Suprapubic skin (tissue), 4 donors: ENCODE measurements at regions not wholly inside any gene's neighbourhood (a gene's known extent, or its start where the extent isn't known, plus 50 kb on each side); places are given as distances from the start of the nearest gene placed in this dataset.

ENCODE experiments used
- DNase-seq, 2 donors: peaks; one replicate each; pipeline ENCODE4 v3.0.0-alpha.2; 2019; ENCODE audit warnings: low spot score in 2 of 2
- H3K27ac ChIP-seq: fragments of 200-600 bp; sonication (generic); one replicate; pipeline ENCODE4 v1.5.1; 2019
- H3K27me3 ChIP-seq: fragments of 200-600 bp; sonication (generic); one replicate; pipeline ENCODE4 v1.5.1; 2019
- H3K36me3 ChIP-seq: fragments of 200-600 bp; sonication (generic); one replicate; pipeline ENCODE4 v1.5.1; 2019
- H3K4me1 ChIP-seq: fragments of 200-600 bp; sonication (generic); one replicate; pipeline ENCODE4 v1.5.1; 2019
- H3K4me3 ChIP-seq: fragments of 200-600 bp; sonication (generic); one replicate; pipeline ENCODE4 v1.5.1; 2019; ENCODE audit warnings: mild to moderate bottlenecking
- H3K9me3 ChIP-seq: fragments of 200-600 bp; sonication (generic); one replicate; pipeline ENCODE4 v1.5.1; 2019
- CTCF ChIP-seq, 2 donors: fragments of 200-600 bp in 1 of 2; fragments of 450-650 bp in 1 of 2; sonication (generic) in 1 of 2; IDR thresholded peaks; one replicate each; pipeline ENCODE4 v1.5.1; 2016 to 2019; ENCODE audit warnings: antibody characterized with exemption in 2 of 2, mild to moderate bottlenecking in 1 of 2, moderate library complexity in 1 of 2
- EP300 ChIP-seq: sonication (generic); formaldehyde crosslinking; IDR thresholded peaks from one replicate; pipeline ENCODE4 v1.6.1; 2017; ENCODE audit warnings: antibody characterized with exemption
- POLR2A ChIP-seq, 2 donors: fragments of 450-650 bp; IDR thresholded peaks; one replicate each; pipeline ENCODE4 v1.6.1; 2017; ENCODE audit warnings: antibody characterized with exemption in 2 of 2, mild to moderate bottlenecking in 2 of 2, moderate library complexity in 2 of 2
- POLR2AphosphoS5 ChIP-seq, 3 donors: sonication (generic); formaldehyde crosslinking; IDR thresholded peaks; one replicate each; pipeline ENCODE4 v1.6.1; 2017; ENCODE audit warnings: antibody characterized with exemption in 3 of 3
- WGBS: methylation state at CpG from one replicate; pipeline ENCODE4 v1.1.5; 2018; 5-methylcytosine and 5-hydroxymethylcytosine counted together

GRCh38 chr9:118553465-118553864 is 815.8 kb downstream of the BRINP1 start:
- Histone ChIP-seq H3K4me3 (no peak overlapping the region), H3K27me3 (no peaks in the 10 kb centered on the region), H3K36me3 (no peaks in the 10 kb centered on the region), H3K4me1 (no peaks in the 10 kb centered on the region), H3K9me3 (no peaks in the 10 kb centered on the region), H3K27ac (no peak overlapping the region)
- TF ChIP-seq POLR2AphosphoS5 (IDR thresholded peaks at IDR 0.05) (no peak), EP300 (no peak), POLR2A (IDR thresholded peaks at IDR 0.05) (no peak), CTCF (IDR thresholded peaks at IDR 0.05) (no peak)
- 60% methylated on average over 1 of the region's 1 CpG for WGBS
- no peak for DNase-seq

- Histone ChIP-seq H3K36me3 (no peaks in the 10 kb centered on the region), H3K27me3 (no peaks in the 10 kb centered on the region), H3K27ac (no peak overlapping the region), H3K4me1 (no peaks in the 10 kb centered on the region), H3K9me3 (no peaks in the 10 kb centered on the region), H3K4me3 (no peak overlapping the region)
- 65% methylated on average over 7 of the region's 7 CpGs for WGBS
- TF ChIP-seq EP300 = no peak
- TF ChIP-seq CTCF (IDR thresholded peaks at IDR 0.05) = no peak
- DNase-seq = no peak
These were observed 814.2 kb downstream of the BRINP1 start for GRCh38 chr9:118554987-118555386.

- Histone ChIP-seq H3K36me3 (no peaks in the 10 kb centered on the region), H3K4me3 (no peak overlapping the region), H3K27me3 (no peaks in the 10 kb centered on the region), H3K9me3 (no peaks in the 10 kb centered on the region), H3K4me1 (no peaks in the 10 kb centered on the region), H3K27ac (no peak overlapping the region)
- 77% methylated on average over 1 of the region's 1 CpG for WGBS
- DNase-seq = no peak
- TF ChIP-seq POLR2A (IDR thresholded peaks at IDR 0.05) = no peak
These were observed 811.2 kb downstream of the BRINP1 start for GRCh38 chr9:118558026-118558425.

- TF ChIP-seq CTCF (IDR thresholded peaks at IDR 0.05) = no peak
- TF ChIP-seq POLR2AphosphoS5 (IDR thresholded peaks at IDR 0.05) = no peak
- no peak for TF ChIP-seq POLR2A (IDR thresholded peaks at IDR 0.05)
- TF ChIP-seq EP300 = no peak
- Histone ChIP-seq H3K36me3 (no peaks in the 10 kb centered on the region), H3K9me3 (no peaks in the 10 kb centered on the region), H3K4me3 (no peak overlapping the region), H3K4me1 (no peaks in the 10 kb centered on the region), H3K27ac (no peak overlapping the region), H3K27me3 (no peaks in the 10 kb centered on the region)
- DNase-seq = no peak
These were observed 810.3 kb downstream of the BRINP1 start for GRCh38 chr9:118558891-118559290.

GRCh38 chr9:118561051-118561450 is 808.2 kb downstream of the BRINP1 start:
- WGBS = 66% methylated on average over 3 of the region's 3 CpGs
- Histone ChIP-seq H3K36me3 (no peaks in the 10 kb centered on the region), H3K4me3 (no peak overlapping the region), H3K27ac (no peak overlapping the region), H3K27me3 (no peaks in the 10 kb centered on the region), H3K9me3 (no peaks in the 10 kb centered on the region), H3K4me1 (no peaks in the 10 kb centered on the region)
- TF ChIP-seq POLR2A (IDR thresholded peaks at IDR 0.05) (no peak), CTCF (IDR thresholded peaks at IDR 0.05) (no peak), EP300 (no peak), POLR2AphosphoS5 (IDR thresholded peaks at IDR 0.05) (no peak)
- DNase-seq = no peak

GRCh38 chr9:118563677-118564076 is 805.6 kb downstream of the BRINP1 start:
- H3K4me1 ChIP-seq = no peaks in the 10 kb centered on the region
- no peaks in the 10 kb centered on the region for H3K27me3 ChIP-seq
- no peak overlapping the region for H3K4me3 ChIP-seq
- H3K36me3 ChIP-seq = no peaks in the 10 kb centered on the region
- H3K27ac ChIP-seq = no peak overlapping the region
- WGBS = 61% methylated on average over 2 of the region's 2 CpGs
- H3K9me3 ChIP-seq = no peaks in the 10 kb centered on the region
- TF ChIP-seq CTCF (IDR thresholded peaks at IDR 0.05) (no peak), POLR2AphosphoS5 (IDR thresholded peaks at IDR 0.05) (no peak), EP300 (no peak), POLR2A (IDR thresholded peaks at IDR 0.05) (no peak)
- no peak for DNase-seq
